ENCODE measurements at regions not wholly inside any gene's neighbourhood (a gene's known extent, or its start where the extent isn't known, plus 50 kb on each side); places are given as distances from the start of the nearest gene placed in this dataset.
"Not testable (repeated sequence)": the region's sequence is repeated elsewhere in the genome, so short reads cannot be mapped to it uniquely, and the experiment has no call there.

- Histone ChIP-seq H3K4me1 (no peaks in the 10 kb centered on the region), H3K27me3 (replicated peaks in 1 of 7) (no peaks in the 10 kb centered on the region), H3K27ac (no peak overlapping the region), H3K4me3 (no peak overlapping the region), H3K36me3 (no peaks in the 10 kb centered on the region), H3K9me3 (peaks cover 0 to 6% (median 0%) of the 10 kb centered on the region in 8 donors)
- DNase-seq = no peak
- WGBS, 5 donors = 74 to 83% (median 76%) methylated on average over 4 of the region's 4 CpGs
- intact Hi-C loops (cut with DNase I; ENCODE audit: low total_unique reads) = no loop called here
- TF ChIP-seq POLR2A (IDR thresholded peaks at IDR 0.05) (no peak), POLR2AphosphoS5 (IDR thresholded peaks at IDR 0.05) (no peak), CTCF (IDR thresholded peaks at IDR 0.05 in 8 of 11, conservative IDR thresholded peaks at IDR 0.05 in 3 of 11) (no peak)
Measured at GRCh38 chr13:55576389-55576788, 1564.3 kb upstream of the PRR20A start.

GRCh38 chr13:55577082-55577846 lies 1563.5 kb upstream of the PRR20A start:
- no peaks in the 10 kb centered on the region for H3K4me1 ChIP-seq
- H3K9me3 ChIP-seq = peaks cover 0 to 6% (median 0%) of the 10 kb centered on the region in 8 donors
- H3K27me3 ChIP-seq (replicated peaks in 1 of 7) = no peaks in the 10 kb centered on the region
- TF ChIP-seq POLR2AphosphoS5 (IDR thresholded peaks at IDR 0.05) (no peak), CTCF (IDR thresholded peaks at IDR 0.05 in 8 of 11, conservative IDR thresholded peaks at IDR 0.05 in 3 of 11) (no peak), POLR2A (IDR thresholded peaks at IDR 0.05) (no peak)
- no peaks in the 10 kb centered on the region for H3K36me3 ChIP-seq
- no peak overlapping the region for H3K27ac ChIP-seq
- WGBS, 5 donors = 0 to 12% (median 8%) methylated on average over 1 of the region's 1 CpG; no CpG with 5 or more reads in 2 of the 5 donors
- intact Hi-C loops (cut with DNase I; ENCODE audit: low total_unique reads) = no loop called here
- no peak overlapping the region for H3K4me3 ChIP-seq
- no peak for DNase-seq

GRCh38 chr13:55577847-55578210 lies 1562.9 kb upstream of the PRR20A start:
- no peaks in the 10 kb centered on the region for H3K27me3 ChIP-seq (replicated peaks in 1 of 7)
- intact Hi-C loops (cut with DNase I; ENCODE audit: low total_unique reads) = no loop called here
- 30 to 83% (median 65%) methylated on average over 1 to 2 of the region's 2 CpGs for WGBS, 5 donors
- peaks cover 0 to 6% (median 0%) of the 10 kb centered on the region in 8 donors for H3K9me3 ChIP-seq
- no peaks in the 10 kb centered on the region for H3K36me3 ChIP-seq
- no peak overlapping the region for H3K4me3 ChIP-seq
- TF ChIP-seq POLR2AphosphoS5 (IDR thresholded peaks at IDR 0.05) (no peak), CTCF (IDR thresholded peaks at IDR 0.05 in 8 of 11, conservative IDR thresholded peaks at IDR 0.05 in 3 of 11) (no peak), POLR2A (IDR thresholded peaks at IDR 0.05) (no peak)
- no peak overlapping the region for H3K27ac ChIP-seq
- DNase-seq = no peak
- no peaks in the 10 kb centered on the region for H3K4me1 ChIP-seq

GRCh38 chr13:55582294-55582693 lies 1558.4 kb upstream of the PRR20A start:
- intact Hi-C loops (cut with DNase I; ENCODE audit: low total_unique reads); H3K9me3 ChIP-seq; H3K4me1 ChIP-seq; H3K27ac ChIP-seq; H3K36me3 ChIP-seq; H3K4me3 ChIP-seq; DNase-seq; H3K27me3 ChIP-seq (replicated peaks in 1 of 7): not testable (repeated sequence)
- 65 to 71% (median 69%) methylated on average over 4 of the region's 4 CpGs for WGBS, 5 donors

All from spleen (tissue), 11 donors.